ENCODE measurements at regions not wholly inside any gene's neighbourhood (a gene's known extent, or its start where the extent isn't known, plus 50 kb on each side); places are given as distances from the start of the nearest gene placed in this dataset.

DNA sequence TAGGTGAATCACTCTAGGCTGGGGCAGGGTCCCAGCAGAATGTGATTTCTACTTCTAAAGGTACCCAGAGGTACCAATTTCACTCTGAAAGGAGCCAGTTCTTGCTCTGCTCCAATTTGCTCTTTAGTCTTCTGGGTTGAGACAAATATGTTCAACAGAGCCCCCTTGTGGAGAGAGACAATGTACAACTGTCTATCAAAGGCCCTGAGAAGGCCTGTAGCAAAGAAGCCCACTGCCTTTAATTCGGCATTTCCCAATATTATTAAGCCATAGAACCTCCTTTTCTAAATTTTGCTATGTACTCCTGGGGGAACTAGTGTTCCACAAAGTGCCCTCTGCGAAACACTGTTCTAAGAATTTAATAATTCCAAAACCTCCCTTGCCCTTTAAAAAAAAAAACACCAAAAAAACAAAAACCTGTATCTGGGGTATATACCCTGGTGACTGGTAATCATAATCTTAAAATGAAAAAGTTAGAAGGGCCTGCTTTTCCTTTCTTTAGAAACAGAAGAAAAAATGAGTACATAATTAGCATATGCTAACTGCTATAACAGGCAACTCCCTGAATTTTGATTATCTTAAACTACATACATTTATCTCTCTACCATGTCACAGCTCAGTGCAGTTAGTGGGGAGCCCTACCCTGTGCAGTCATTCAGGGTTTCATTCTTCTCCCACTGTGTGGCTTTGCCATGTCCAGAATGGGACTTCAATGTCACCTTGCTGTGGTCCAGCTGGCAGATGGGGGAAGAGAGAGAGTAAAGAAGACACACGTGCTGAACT is 160.9 kb upstream of the BMPER start:
- H3K27me3 Mint-ChIP-seq (ENCODE audit: unreplicated experiment) = no peaks in the 10 kb centered on the region
- H3K36me3 Mint-ChIP-seq (ENCODE audit: unreplicated experiment) = no peaks in the 10 kb centered on the region
- H3K27ac Mint-ChIP-seq (ENCODE audit: unreplicated experiment) = no peak overlapping the region
- H3K9me3 Mint-ChIP-seq (ENCODE audit: unreplicated experiment) = no peaks in the 10 kb centered on the region
- H3K4me3 Mint-ChIP-seq (ENCODE audit: unreplicated experiment) = no peak overlapping the region
- no peak for DNase-seq
- TF ChIP-seq, protein P1, sequence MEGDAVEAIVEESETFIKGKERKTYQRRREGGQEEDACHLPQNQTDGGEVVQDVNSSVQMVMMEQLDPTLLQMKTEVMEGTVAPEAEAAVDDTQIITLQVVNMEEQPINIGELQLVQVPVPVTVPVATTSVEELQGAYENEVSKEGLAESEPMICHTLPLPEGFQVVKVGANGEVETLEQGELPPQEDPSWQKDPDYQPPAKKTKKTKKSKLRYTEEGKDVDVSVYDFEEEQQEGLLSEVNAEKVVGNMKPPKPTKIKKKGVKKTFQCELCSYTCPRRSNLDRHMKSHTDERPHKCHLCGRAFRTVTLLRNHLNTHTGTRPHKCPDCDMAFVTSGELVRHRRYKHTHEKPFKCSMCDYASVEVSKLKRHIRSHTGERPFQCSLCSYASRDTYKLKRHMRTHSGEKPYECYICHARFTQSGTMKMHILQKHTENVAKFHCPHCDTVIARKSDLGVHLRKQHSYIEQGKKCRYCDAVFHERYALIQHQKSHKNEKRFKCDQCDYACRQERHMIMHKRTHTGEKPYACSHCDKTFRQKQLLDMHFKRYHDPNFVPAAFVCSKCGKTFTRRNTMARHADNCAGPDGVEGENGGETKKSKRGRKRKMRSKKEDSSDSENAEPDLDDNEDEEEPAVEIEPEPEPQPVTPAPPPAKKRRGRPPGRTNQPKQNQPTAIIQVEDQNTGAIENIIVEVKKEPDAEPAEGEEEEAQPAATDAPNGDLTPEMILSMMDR (IDR thresholded peaks at IDR 0.05; ENCODE audit: partially characterized antibody, unreplicated experiment) = peak; percentile 50
- no peaks in the 10 kb centered on the region for H3K4me1 Mint-ChIP-seq (ENCODE audit: low read depth, unreplicated experiment)

DNA sequence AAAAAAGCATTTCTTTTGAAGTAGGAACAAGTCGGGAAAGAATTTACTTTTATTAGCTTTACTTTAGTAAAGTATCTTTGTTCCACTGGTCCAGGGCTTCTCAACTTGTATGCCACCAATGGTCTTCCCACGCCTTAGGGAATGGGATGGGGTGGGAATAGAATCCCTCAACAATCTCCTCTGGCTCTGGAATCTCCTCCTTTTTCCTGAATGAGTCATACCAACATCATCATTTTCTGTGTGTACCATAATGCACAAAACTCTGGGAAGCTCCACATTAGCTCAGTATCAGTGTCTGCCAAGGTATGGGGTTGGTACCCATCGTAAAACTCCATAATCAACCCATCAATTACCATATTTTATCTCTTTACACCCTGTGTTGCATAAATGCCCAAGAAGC is 159.4 kb upstream of the BMPER start:
- H3K4me3 Mint-ChIP-seq (ENCODE audit: unreplicated experiment) = no peak overlapping the region
- TF ChIP-seq, protein P1 (IDR thresholded peaks at IDR 0.05; ENCODE audit: partially characterized antibody, unreplicated experiment) = no peak
- no peak for DNase-seq
- H3K36me3 Mint-ChIP-seq (ENCODE audit: unreplicated experiment) = no peaks in the 10 kb centered on the region
- no peaks in the 10 kb centered on the region for H3K27me3 Mint-ChIP-seq (ENCODE audit: unreplicated experiment)
- no peak overlapping the region for H3K27ac Mint-ChIP-seq (ENCODE audit: unreplicated experiment)
- no peaks in the 10 kb centered on the region for H3K4me1 Mint-ChIP-seq (ENCODE audit: low read depth, unreplicated experiment)
- H3K9me3 Mint-ChIP-seq (ENCODE audit: unreplicated experiment) = no peaks in the 10 kb centered on the region

DNA sequence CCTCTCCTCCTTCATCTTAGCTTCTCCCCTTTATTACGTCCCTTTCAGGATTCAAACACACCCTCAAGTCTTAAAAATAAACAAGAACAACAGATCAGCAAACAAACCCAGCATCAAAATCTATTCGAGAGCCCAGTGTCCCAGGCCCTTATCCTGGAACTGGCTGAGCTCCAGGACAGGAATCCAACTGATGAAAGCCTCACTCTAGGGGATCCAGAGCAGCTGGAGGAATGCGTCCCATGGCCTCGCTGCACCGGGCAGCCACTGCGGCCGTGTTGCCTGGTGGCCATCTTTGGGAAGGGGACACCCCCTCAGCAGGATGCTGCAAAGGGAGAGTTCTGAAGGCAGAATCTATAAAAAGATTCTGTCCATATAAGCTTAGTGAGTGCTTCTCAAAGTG is 156.5 kb upstream of the BMPER start:
- TF ChIP-seq, protein P1 (IDR thresholded peaks at IDR 0.05; ENCODE audit: partially characterized antibody, unreplicated experiment) = no peak
- no peaks in the 10 kb centered on the region for H3K9me3 Mint-ChIP-seq (ENCODE audit: unreplicated experiment)
- H3K27ac Mint-ChIP-seq (ENCODE audit: unreplicated experiment) = no peak overlapping the region
- H3K4me1 Mint-ChIP-seq (ENCODE audit: low read depth, unreplicated experiment) = peaks cover 2% of the 10 kb centered on the region
- DNase-seq = no peak
- no peak overlapping the region for H3K4me3 Mint-ChIP-seq (ENCODE audit: unreplicated experiment)
- H3K27me3 Mint-ChIP-seq (ENCODE audit: unreplicated experiment) = peaks cover 3% of the 10 kb centered on the region
- H3K36me3 Mint-ChIP-seq (ENCODE audit: unreplicated experiment) = no peaks in the 10 kb centered on the region

DNA sequence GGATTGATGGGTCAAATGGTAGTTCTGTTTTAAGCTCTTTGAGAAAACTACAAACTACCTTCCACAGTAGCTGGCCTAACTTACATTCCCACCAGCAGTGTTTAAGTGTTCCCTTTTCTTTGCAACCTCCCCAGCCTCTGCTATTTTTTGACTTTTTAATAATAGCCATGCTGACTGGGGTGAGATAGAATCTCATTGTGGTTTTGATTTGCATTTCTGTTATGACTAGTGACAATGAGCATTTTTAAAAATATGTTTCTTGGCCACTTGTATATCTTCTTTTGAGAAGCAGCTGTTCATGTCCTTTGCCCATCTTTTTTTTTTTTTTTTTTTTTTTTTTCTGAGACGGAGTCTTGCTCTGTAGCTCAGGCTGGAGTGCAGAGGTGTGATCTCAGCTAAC is 155.2 kb upstream of the BMPER start:
- Mint-ChIP-seq H3K27me3 (ENCODE audit: unreplicated experiment) (peaks cover 3% of the 10 kb centered on the region), H3K36me3 (ENCODE audit: unreplicated experiment) (no peaks in the 10 kb centered on the region), H3K9me3 (ENCODE audit: unreplicated experiment) (no peaks in the 10 kb centered on the region), H3K4me3 (ENCODE audit: unreplicated experiment) (no peak overlapping the region), H3K27ac (ENCODE audit: unreplicated experiment) (no peak overlapping the region), H3K4me1 (ENCODE audit: low read depth, unreplicated experiment) (peaks cover 2% of the 10 kb centered on the region)
- no peak for DNase-seq
- TF ChIP-seq, protein P1 (IDR thresholded peaks at IDR 0.05; ENCODE audit: partially characterized antibody, unreplicated experiment) = no peak

DNA sequence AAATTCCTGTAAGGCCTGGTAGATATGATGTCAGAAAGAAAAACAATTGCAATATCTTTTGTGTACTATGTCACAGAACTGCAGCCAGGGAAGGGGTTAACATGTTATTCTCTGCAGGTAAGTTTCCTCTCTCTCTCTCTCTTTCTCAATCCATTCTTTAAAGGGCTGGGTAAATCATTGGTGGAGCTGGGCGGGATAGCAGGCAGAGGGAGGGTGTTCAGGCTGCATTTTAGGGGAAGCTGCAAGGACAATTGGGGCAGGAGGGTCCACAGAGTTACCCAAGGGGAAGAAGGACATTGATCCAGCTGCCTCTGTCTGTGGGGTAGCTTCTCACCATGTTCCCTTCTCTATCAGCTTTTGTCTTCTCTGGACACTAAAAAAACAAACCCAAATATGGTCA is 153.9 kb upstream of the BMPER start:
- TF ChIP-seq, protein P1 (IDR thresholded peaks at IDR 0.05; ENCODE audit: partially characterized antibody, unreplicated experiment) = no peak
- no peak for DNase-seq
- Mint-ChIP-seq H3K4me1 (ENCODE audit: low read depth, unreplicated experiment) (peaks cover 7% of the 10 kb centered on the region), H3K9me3 (ENCODE audit: unreplicated experiment) (no peaks in the 10 kb centered on the region), H3K36me3 (ENCODE audit: unreplicated experiment) (no peaks in the 10 kb centered on the region), H3K4me3 (ENCODE audit: unreplicated experiment) (no peak overlapping the region), H3K27me3 (ENCODE audit: unreplicated experiment) (peaks cover 3% of the 10 kb centered on the region), H3K27ac (ENCODE audit: unreplicated experiment) (peak overlapping the region; percentile 9)
